ENCODE measurements at regions not wholly inside any gene's neighbourhood (a gene's known extent, or its start where the extent isn't known, plus 50 kb on each side); places are given as distances from the start of the nearest gene placed in this dataset.

DNA sequence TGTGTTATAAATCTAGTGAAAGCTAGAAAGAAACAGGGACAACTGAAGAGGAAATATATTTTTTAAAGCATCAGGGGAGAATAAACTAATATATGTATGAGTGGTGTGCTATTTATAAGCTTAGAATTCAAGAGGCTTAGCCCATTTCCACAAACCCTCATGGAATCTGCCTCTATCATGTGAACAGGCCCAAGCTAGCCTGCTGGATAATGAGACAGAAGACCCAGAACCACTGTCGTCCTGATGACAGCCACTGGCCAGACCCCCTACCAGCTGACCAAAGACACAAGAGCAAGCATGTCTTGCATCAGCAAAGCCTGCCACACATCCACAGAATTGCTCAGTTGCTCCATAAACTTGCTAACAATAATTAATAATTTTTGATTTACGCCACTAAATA lies 382.3 kb upstream of the NXPH2 start:
- TF ChIP-seq, protein P1, sequence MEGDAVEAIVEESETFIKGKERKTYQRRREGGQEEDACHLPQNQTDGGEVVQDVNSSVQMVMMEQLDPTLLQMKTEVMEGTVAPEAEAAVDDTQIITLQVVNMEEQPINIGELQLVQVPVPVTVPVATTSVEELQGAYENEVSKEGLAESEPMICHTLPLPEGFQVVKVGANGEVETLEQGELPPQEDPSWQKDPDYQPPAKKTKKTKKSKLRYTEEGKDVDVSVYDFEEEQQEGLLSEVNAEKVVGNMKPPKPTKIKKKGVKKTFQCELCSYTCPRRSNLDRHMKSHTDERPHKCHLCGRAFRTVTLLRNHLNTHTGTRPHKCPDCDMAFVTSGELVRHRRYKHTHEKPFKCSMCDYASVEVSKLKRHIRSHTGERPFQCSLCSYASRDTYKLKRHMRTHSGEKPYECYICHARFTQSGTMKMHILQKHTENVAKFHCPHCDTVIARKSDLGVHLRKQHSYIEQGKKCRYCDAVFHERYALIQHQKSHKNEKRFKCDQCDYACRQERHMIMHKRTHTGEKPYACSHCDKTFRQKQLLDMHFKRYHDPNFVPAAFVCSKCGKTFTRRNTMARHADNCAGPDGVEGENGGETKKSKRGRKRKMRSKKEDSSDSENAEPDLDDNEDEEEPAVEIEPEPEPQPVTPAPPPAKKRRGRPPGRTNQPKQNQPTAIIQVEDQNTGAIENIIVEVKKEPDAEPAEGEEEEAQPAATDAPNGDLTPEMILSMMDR (IDR thresholded peaks at IDR 0.05) = no peak
- TF ChIP-seq POLR2A (IDR thresholded peaks at IDR 0.05) (no peak), POLR2AphosphoS5 (IDR thresholded peaks at IDR 0.05) (no peak), EP300 (IDR thresholded peaks at IDR 0.05) (no peak)

All from gastroesophageal sphincter (tissue), 3 donors.